HG02884 (cell line): ENCODE measurements at regions not wholly inside any gene's neighbourhood (a gene's known extent, or its start where the extent isn't known, plus 50 kb on each side); places are given as distances from the start of the nearest gene placed in this dataset.

Experiments used
- ATAC-seq: cut with Tn5 transposase; IDR thresholded peaks from one replicate; pipeline ENCODE4 v1.9.1; 2021; ENCODE audit warnings: mild to moderate bottlenecking, moderate library complexity; ENCODE audit not compliant: unreplicated experiment

GRCh38 chr13:47539317-47539716 is 461.8 kb downstream of the SUCLA2 start:
- ATAC-seq, result no peak

DNA sequence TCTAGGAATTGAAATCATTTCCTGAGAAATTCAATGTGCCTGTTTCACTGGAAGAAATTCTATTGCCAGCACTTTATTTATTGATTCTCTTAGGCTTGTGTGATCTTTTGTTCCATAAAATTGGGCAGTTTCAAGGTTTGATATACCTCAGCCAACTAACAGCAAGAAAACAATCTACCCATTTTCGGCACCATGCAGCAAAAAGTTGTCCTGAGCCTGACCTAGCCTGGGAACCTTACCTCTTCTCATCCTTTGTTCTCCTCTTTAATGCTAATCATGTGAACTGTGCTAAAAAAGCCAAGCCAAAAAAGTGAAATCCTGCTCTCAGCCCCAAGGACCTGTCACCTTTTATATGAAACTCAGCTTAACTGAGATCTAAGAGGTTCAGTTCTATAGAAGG is 477.3 kb downstream of the SUCLA2 start:
- ATAC-seq, result no peak

DNA sequence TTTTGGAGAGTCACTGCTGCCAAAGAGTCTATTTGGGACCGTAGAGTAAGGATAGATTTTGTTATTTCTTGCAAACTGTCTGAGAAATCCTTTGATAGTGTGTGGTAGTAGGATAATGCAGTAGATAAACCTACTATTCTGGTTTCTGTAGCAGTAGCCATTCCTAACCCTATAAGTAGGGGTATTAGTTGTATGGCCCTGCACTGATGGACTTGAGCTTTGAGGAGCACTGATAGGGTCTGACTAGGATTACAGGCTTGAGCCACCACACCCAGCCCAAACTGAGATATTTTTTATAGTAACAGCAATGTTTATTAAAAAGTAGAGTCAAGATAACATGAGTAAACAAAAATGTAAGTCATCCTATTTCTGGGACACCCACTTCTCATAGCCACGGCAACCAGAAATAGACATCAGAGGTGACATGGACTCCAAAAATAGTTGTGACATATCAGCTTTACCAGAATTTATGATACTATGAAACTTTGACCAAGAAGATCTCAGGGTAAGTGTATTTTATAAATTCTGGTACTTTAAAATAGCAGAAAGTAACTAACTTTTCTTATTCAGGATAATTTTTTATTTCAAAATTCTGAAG is 479.1 kb downstream of the SUCLA2 start:
- ATAC-seq, result no peak

DNA sequence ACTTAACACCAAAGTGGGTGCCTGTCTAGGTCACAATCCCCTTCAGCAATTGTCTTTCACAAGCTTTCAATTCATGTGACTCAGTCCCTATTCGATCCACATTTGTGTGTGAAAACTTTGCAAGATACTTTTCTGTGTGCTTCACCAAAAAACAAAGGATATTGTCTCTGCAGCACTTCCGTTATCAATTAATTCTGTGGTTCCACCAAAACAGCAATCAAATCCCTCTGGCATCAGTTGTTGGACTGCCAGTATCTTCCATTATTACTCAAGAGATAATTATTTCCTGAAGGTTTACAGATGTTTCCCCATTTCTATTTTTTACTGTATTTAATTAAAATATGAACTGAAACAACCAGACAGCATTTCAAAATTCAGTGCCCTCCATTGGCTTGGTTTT is 481.4 kb downstream of the SUCLA2 start:
- no peak for ATAC-seq

GRCh38 chr13:47518530-47518929 is 482.5 kb downstream of the SUCLA2 start:
- ATAC-seq, result no peak

DNA sequence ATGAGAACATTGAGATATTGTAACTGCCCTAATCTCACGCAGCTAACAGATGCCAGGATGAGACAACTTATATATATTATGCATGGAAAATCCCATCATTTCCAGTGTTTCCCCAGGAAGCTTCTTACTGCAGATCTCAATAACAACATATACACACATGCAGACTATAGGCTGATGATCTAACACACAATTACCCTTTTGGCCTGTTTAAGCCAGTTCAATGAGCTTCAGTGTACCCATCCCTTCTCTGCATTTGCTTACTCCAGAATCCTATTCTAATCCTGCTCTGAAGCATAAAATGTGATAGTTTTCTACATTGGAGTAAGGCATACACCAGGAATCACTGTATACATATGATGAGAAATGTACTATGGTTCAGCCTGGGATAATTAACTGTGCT is 489.4 kb downstream of the SUCLA2 start:
- no peak for ATAC-seq

- no peak for ATAC-seq
Measured at GRCh38 chr13:47508527-47509228, 492.4 kb downstream of the SUCLA2 start.

- ATAC-seq, result no peak
Measured at GRCh38 chr13:47503475-47503874, 497.6 kb downstream of the SUCLA2 start.

DNA sequence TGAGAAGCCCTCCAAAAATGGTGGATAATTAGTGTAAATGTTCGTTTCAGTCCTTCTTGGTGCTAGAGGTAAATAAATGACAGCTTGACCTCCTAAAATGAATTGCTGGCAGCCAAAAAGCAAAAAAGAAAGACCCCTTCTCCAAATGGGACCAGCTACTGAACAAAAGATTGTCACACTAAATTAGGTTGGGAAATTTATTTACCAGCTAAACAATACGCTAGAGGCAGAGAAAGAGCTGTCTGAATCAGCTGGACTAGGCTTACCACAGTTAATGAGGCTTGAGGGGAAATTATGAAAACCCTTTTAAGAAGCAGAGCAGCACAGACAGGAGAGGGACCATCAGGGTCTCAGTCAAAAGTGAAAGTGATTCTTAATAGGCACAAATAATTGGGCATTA is 498.9 kb downstream of the SUCLA2 start:
- ATAC-seq, result no peak

- ATAC-seq, result no peak
Measured at GRCh38 chr13:47499358-47500150, 501.5 kb downstream of the SUCLA2 start.

DNA sequence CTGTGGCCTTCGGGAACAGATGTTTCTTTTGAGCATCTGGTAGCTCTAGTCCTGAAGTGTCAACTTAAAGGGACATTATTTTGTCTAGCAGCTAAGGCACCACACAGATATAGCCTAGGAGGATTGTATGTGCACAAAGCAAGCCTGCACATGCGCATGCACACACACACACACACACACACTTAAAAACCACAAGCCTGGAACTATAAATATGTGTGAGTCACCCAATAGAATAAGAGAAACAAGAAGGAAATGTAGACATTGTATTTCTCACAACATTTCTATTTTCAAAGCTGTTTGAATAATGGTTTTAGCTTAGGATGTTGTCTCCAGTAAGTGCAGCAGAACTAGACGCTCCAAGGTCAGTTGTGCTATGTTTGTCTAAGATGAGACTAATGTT is 516.5 kb downstream of the SUCLA2 start:
- ATAC-seq, result no peak

GRCh38 chr13:47481536-47481935 is 519.5 kb downstream of the SUCLA2 start:
- no peak for ATAC-seq

DNA sequence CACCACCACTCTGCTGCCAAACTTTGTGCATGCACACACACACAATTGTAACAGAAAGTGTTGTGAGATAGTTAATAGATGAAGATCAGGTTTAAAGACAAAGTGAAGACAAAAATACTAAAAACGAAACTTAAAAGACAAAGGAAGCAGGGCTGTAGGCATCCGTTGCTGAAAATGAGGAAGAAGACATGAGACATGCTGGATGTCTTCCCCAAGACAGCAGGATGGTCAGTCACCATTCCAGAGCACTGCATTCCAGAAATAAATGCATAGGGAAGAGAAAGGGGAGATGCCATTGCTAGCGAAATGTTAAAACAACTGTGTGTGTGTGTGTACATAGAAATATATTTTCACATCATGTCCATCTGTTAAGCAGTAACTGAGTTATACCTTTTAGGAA is 520.1 kb downstream of the SUCLA2 start:
- ATAC-seq, result no peak

GRCh38 chr13:47480121-47480520 is 521.0 kb downstream of the SUCLA2 start:
- no peak for ATAC-seq

DNA sequence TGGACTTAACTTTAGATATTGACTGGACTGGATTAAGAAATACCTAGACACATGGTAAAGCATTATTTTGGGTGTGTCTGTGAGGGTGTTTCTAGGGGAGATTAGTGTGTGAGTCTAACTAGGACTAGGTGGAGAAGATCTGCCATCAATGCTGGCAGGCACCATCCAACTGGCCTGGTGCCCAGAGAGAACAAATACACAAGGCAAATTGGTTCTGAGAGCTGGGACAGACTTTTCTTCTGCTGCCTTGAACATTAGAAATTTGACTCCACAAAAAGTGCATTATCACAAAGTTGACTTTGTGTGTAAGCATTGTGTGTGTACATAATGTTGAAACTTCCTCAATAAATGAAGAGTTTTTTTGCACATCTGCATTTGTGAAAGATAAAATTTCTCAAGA is 522.1 kb downstream of the SUCLA2 start:
- ATAC-seq, result no peak

DNA sequence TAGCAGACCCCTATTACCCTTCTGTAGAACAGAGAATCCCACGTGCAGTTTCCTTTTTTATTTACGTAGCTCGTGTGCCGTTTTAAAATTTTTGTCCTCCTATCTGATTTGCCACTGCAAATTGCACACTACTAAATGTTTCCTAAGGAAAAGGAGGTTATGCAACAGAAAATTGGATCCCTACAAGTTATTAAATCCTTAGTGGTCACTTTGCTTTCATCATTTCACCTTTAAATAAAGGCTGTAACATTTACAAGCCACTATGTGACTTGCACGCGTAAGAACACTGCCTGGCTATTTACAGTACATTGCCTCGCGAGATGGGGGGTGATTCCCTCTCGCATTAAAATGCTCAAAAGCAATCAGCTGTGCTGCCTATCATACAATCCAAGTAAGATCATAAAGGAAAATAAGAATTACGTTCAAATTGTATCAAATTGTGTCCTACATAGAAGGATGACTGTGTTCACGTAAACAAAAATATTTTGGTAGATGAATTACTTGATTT is 525.6 kb downstream of the SUCLA2 start:
- ATAC-seq, result no peak

GRCh38 chr13:47474839-47475238 is 526.2 kb downstream of the SUCLA2 start:
- no peak for ATAC-seq

- ATAC-seq, result no peak
Measured at GRCh38 chr13:47474326-47474725, 526.7 kb downstream of the SUCLA2 start.

GRCh38 chr13:47472516-47472915 is 528.6 kb downstream of the SUCLA2 start:
- ATAC-seq, result no peak

GRCh38 chr13:47463726-47464125 is 537.3 kb downstream of the SUCLA2 start:
- no peak for ATAC-seq

- ATAC-seq, result no peak
Measured at GRCh38 chr13:47463002-47463401, 538.1 kb downstream of the SUCLA2 start.

DNA sequence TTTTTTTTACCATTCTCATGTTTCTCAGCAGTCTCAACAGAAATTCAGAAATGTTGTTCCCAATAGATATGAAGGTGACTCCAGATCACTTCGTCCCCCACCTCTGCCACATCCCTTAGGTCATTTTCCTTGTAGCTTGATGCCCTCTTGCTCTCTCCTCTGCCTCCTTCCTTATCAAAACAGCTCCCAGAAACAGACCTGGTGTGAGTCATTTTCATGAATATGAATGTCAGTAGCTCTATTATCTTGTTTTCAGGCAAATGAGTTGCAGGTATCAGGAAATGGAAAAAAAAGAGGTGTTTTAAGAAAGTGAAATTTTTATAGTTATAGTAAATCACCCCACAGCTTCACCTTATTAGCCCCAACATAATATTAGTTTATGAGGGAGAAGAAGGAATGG is 539.3 kb downstream of the SUCLA2 start:
- ATAC-seq, result no peak
